Trophoblast cell (in vitro differentiated cells and primary cell): ENCODE measurements at regions not wholly inside any gene's neighbourhood (a gene's known extent, or its start where the extent isn't known, plus 50 kb on each side); places are given as distances from the start of the nearest gene placed in this dataset.

Source experiments
- DNase-seq, 2 donors: peaks; one replicate each; pipeline ENCODE4 v3.0.0-alpha.2; 2016
- H2AFZ ChIP-seq: 2 replicates; pipeline ENCODE4 v1.6.1; 2013; ENCODE audit warnings: low read length, moderate library complexity, mild to moderate bottlenecking; ENCODE audit not compliant: insufficient read depth, poor library complexity
- H2AK5ac ChIP-seq: 2 replicates; pipeline ENCODE4 v1.6.1; 2013; ENCODE audit warnings: mild to moderate bottlenecking, low read length
- H2BK120ac ChIP-seq: 2 replicates; pipeline ENCODE4 v1.6.1; 2013; ENCODE audit warnings: low read length, mild to moderate bottlenecking, moderate library complexity; ENCODE audit not compliant: insufficient read depth, poor library complexity
- H2BK12ac ChIP-seq: 2 replicates; pipeline ENCODE4 v1.6.1; 2013; ENCODE audit warnings: mild to moderate bottlenecking, low read length, moderate library complexity
- H2BK5ac ChIP-seq: 2 replicates; pipeline ENCODE4 v1.6.1; 2013; ENCODE audit warnings: low read length, low read depth, moderate library complexity, mild to moderate bottlenecking; ENCODE audit not compliant: poor library complexity
- H3K14ac ChIP-seq: 2 replicates; pipeline ENCODE4 v1.6.1; 2013; ENCODE audit warnings: mild to moderate bottlenecking, low read length
- H3K18ac ChIP-seq: 2 replicates; pipeline ENCODE4 v1.6.1; 2013; ENCODE audit warnings: mild to moderate bottlenecking, low read length
- H3K23ac ChIP-seq: 2 replicates; pipeline ENCODE4 v1.6.1; 2013; ENCODE audit warnings: low read length
- H3K27ac ChIP-seq: 2 replicates; pipeline ENCODE4 v1.5.1; 2013; ENCODE audit warnings: low read depth, mild to moderate bottlenecking, inconsistent platforms, low read length, moderate library complexity
- H3K27me3 ChIP-seq: 2 replicates; pipeline ENCODE4 v1.6.1; 2013; ENCODE audit warnings: inconsistent platforms, mild to moderate bottlenecking, low read length, moderate library complexity; ENCODE audit not compliant: insufficient read depth
- H3K36me3 ChIP-seq, 2 experiments: 1 replicate in 1 of 2; 2 replicates in 1 of 2; pipeline ENCODE4 v1.6.1; 2013; ENCODE audit warnings: low read length in 2 of 2, mild to moderate bottlenecking in 2 of 2, moderate library complexity in 1 of 2; ENCODE audit not compliant: insufficient read depth in 2 of 2, control insufficient read depth in 1 of 2
- H3K4ac ChIP-seq: 2 replicates; pipeline ENCODE4 v1.6.1; 2013; ENCODE audit warnings: low read depth, mild to moderate bottlenecking, low read length, moderate library complexity
- H3K4me1 ChIP-seq, 2 experiments: 1 replicate in 1 of 2; 2 replicates in 1 of 2; pipeline ENCODE4 v1.6.1; 2013; ENCODE audit warnings: low read length in 2 of 2, mild to moderate bottlenecking in 2 of 2, moderate library complexity in 1 of 2; ENCODE audit not compliant: insufficient read depth in 2 of 2, control insufficient read depth in 1 of 2
- H3K4me2 ChIP-seq: 2 replicates; pipeline ENCODE4 v1.6.1; 2013; ENCODE audit warnings: inconsistent platforms, mild to moderate bottlenecking, low read length, moderate library complexity
- H3K4me3 ChIP-seq: 2 replicates; pipeline ENCODE4 v1.5.1; 2013; ENCODE audit warnings: mild to moderate bottlenecking, low read depth, low read length, inconsistent platforms
- H3K79me1 ChIP-seq: one replicate; pipeline ENCODE4 v1.6.1; 2013; ENCODE audit warnings: low read length
- H3K79me2 ChIP-seq: 2 replicates; pipeline ENCODE4 v1.6.1; 2013; ENCODE audit warnings: low read length, mild to moderate bottlenecking; ENCODE audit not compliant: control insufficient read depth, insufficient read depth, poor library complexity
- H3K9ac ChIP-seq: 2 replicates; pipeline ENCODE4 v1.6.1; 2013; ENCODE audit warnings: mild to moderate bottlenecking, low read length
- H3K9me3 ChIP-seq: 2 replicates; pipeline ENCODE4 v1.6.1; 2013; ENCODE audit warnings: low read depth, mild to moderate bottlenecking, control low read depth, inconsistent platforms, low read length; ENCODE audit not compliant: insufficient read depth
- H4K12ac ChIP-seq: 2 replicates; pipeline ENCODE4 v1.6.1; 2013; ENCODE audit warnings: low read depth, mild to moderate bottlenecking, low read length, moderate library complexity
- H4K8ac ChIP-seq: 2 replicates; pipeline ENCODE4 v1.6.1; 2013; ENCODE audit warnings: low read depth, mild to moderate bottlenecking, low read length, moderate library complexity
- H4K91ac ChIP-seq: one replicate; pipeline ENCODE4 v1.6.1; 2013; ENCODE audit warnings: low read depth, mild to moderate bottlenecking, low read length, moderate library complexity
- WGBS: extraction: QIAGEN DNeasy Blood & Tissue Kit; methylation state at CpG from one replicate; pipeline ENCODE4 v1.1.7; 2013; ENCODE audit warnings: missing lambda C conversion rate; ENCODE audit not compliant: insufficient read length, insufficient coverage; ENCODE audit errors: extremely low coverage; 5-methylcytosine and 5-hydroxymethylcytosine counted together

- Histone ChIP-seq H4K12ac (no peak overlapping the region), H4K91ac (no peak overlapping the region), H3K79me2 (no peaks in the 10 kb centered on the region), H3K27ac (no peak overlapping the region), H3K4me1 (no peaks in the 10 kb centered on the region), H2BK12ac (no peak overlapping the region), H3K9me3 (no peaks in the 10 kb centered on the region), H3K4me2 (no peak overlapping the region), H2BK120ac (no peak overlapping the region), H3K79me1 (no peaks in the 10 kb centered on the region), H2BK5ac (no peak overlapping the region), H3K23ac (no peak overlapping the region), H3K18ac (no peak overlapping the region), H3K36me3 (no peaks in the 10 kb centered on the region), H4K8ac (no peak overlapping the region), H3K9ac (no peak overlapping the region), H3K4me3 (no peak overlapping the region), H3K4ac (no peak overlapping the region), H3K14ac (no peak overlapping the region), H3K27me3 (no peaks in the 10 kb centered on the region), H2AFZ (no peak overlapping the region), H2AK5ac (no peak overlapping the region)
- no CpG with 5 or more reads among the region's 1 CpG for WGBS
- DNase-seq, result no peak
Measured at GRCh38 chr12:73308079-73308478, 1035.9 kb downstream of the TRHDE start.

GRCh38 chr12:73308747-73309146, 1036.6 kb downstream of the TRHDE start:
- no peak overlapping the region for H3K4ac ChIP-seq
- H3K79me2 ChIP-seq, result no peaks in the 10 kb centered on the region
- H3K4me3 ChIP-seq, result no peak overlapping the region
- no peak overlapping the region for H3K18ac ChIP-seq
- DNase-seq, result no peak
- H3K79me1 ChIP-seq, result no peaks in the 10 kb centered on the region
- H2AK5ac ChIP-seq, result no peak overlapping the region
- H3K4me1 ChIP-seq, result no peaks in the 10 kb centered on the region
- no peak overlapping the region for H3K27ac ChIP-seq
- H3K36me3 ChIP-seq, result no peaks in the 10 kb centered on the region
- H2BK5ac ChIP-seq, result no peak overlapping the region
- no CpG with 5 or more reads among the region's 1 CpG for WGBS
- no peaks in the 10 kb centered on the region for H3K27me3 ChIP-seq
- no peak overlapping the region for H3K4me2 ChIP-seq
- no peak overlapping the region for H2BK120ac ChIP-seq
- no peak overlapping the region for H2BK12ac ChIP-seq
- H3K9me3 ChIP-seq, result no peaks in the 10 kb centered on the region
- H3K23ac ChIP-seq, result no peak overlapping the region
- H2AFZ ChIP-seq, result no peak overlapping the region
- H3K9ac ChIP-seq, result no peak overlapping the region
- no peak overlapping the region for H4K91ac ChIP-seq
- H4K12ac ChIP-seq, result no peak overlapping the region
- H3K14ac ChIP-seq, result no peak overlapping the region
- H4K8ac ChIP-seq, result no peak overlapping the region

- Histone ChIP-seq H4K91ac (no peak overlapping the region), H2BK5ac (no peak overlapping the region), H3K27me3 (no peaks in the 10 kb centered on the region), H2BK12ac (no peak overlapping the region), H3K4me3 (peak overlapping the region; percentile 48), H3K36me3 (no peaks in the 10 kb centered on the region), H4K8ac (no peak overlapping the region), H3K9me3 (peaks cover 6% of the 10 kb centered on the region), H3K27ac (no peak overlapping the region), H3K14ac (no peak overlapping the region), H2BK120ac (no peak overlapping the region), H4K12ac (no peak overlapping the region), H3K4ac (no peak overlapping the region), H3K79me2 (no peaks in the 10 kb centered on the region), H3K18ac (no peak overlapping the region), H3K79me1 (no peaks in the 10 kb centered on the region), H3K23ac (no peak overlapping the region), H2AFZ (no peak overlapping the region), H3K4me2 (no peak overlapping the region), H3K4me1 (no peaks in the 10 kb centered on the region), H2AK5ac (no peak overlapping the region), H3K9ac (no peak overlapping the region)
- no peak for DNase-seq
- no CpG with 5 or more reads among the region's 1 CpG for WGBS
Measured at GRCh38 chr12:73321319-73321718, 1049.1 kb downstream of the TRHDE start.

- Histone ChIP-seq H3K27me3 (no peaks in the 10 kb centered on the region), H3K4me3 (peak overlapping the region; percentile 48), H2AFZ (no peak overlapping the region), H3K36me3 (no peaks in the 10 kb centered on the region), H3K9me3 (peaks cover 6% of the 10 kb centered on the region), H4K91ac (no peak overlapping the region), H3K9ac (no peak overlapping the region), H3K4me2 (no peak overlapping the region), H2AK5ac (no peak overlapping the region), H3K14ac (no peak overlapping the region), H4K8ac (no peak overlapping the region), H3K4me1 (no peaks in the 10 kb centered on the region), H4K12ac (no peak overlapping the region), H3K4ac (no peak overlapping the region), H3K23ac (peak overlapping the region; percentile 33), H3K18ac (no peak overlapping the region), H3K27ac (no peak overlapping the region), H2BK12ac (no peak overlapping the region), H3K79me1 (no peaks in the 10 kb centered on the region), H2BK120ac (no peak overlapping the region), H3K79me2 (no peaks in the 10 kb centered on the region), H2BK5ac (no peak overlapping the region)
- DNase-seq, result no peak
- no CpG with 5 or more reads among the region's 4 CpGs for WGBS
Measured at GRCh38 chr12:73321776-73322175, 1049.6 kb downstream of the TRHDE start.
